OCI-LY1 (cell line): ENCODE measurements at regions not wholly inside any gene's neighbourhood (a gene's known extent, or its start where the extent isn't known, plus 50 kb on each side); places are given as distances from the start of the nearest gene placed in this dataset.

Source experiments
- H2AFZ ChIP-seq: fragments of 200-600 bp; sonication (generic), shearing (Covaris generic); 2 replicates; pipeline ENCODE4 v1.6.0; 2014; ENCODE audit warnings: antibody characterized with exemption, mild to moderate bottlenecking, low read length
- H3F3A ChIP-seq: fragments of 200-600 bp; sonication (generic), shearing (Covaris generic); 2 replicates; pipeline ENCODE4 v1.6.0; 2014; ENCODE audit warnings: mild to moderate bottlenecking, antibody characterized with exemption, low read length, moderate library complexity; ENCODE audit not compliant: insufficient read depth
- H3K27ac ChIP-seq: fragments of 200-600 bp; sonication (generic); 2 replicates; pipeline ENCODE4 v1.5.1; 2014; ENCODE audit warnings: low read length, mixed run types, mild to moderate bottlenecking, low read depth; ENCODE audit not compliant: poor library complexity, severe bottlenecking
- H3K27me3 ChIP-seq: fragments of 200-600 bp; sonication (generic); 2 replicates; pipeline ENCODE4 v1.6.0; 2014; ENCODE audit warnings: antibody characterized with exemption, mild to moderate bottlenecking, low read length, moderate library complexity; ENCODE audit not compliant: insufficient read depth
- H3K36me3 ChIP-seq: fragments of 200-600 bp; sonication (generic); 2 replicates; pipeline ENCODE4 v1.6.1; 2014; ENCODE audit warnings: mild to moderate bottlenecking, antibody characterized with exemption, low read length, moderate library complexity, mixed read lengths; ENCODE audit not compliant: insufficient read depth
- H3K4me1 ChIP-seq: fragments of 200-600 bp; sonication (generic); 2 replicates; pipeline ENCODE4 v1.5.1; 2014; ENCODE audit warnings: mild to moderate bottlenecking, low read length, moderate library complexity; ENCODE audit not compliant: insufficient read depth, severe bottlenecking
- H3K4me2 ChIP-seq: fragments of 200-600 bp; sonication (generic), shearing (Covaris generic); 2 replicates; pipeline ENCODE4 v1.6.1; 2014; ENCODE audit warnings: low read length
- H3K4me3 ChIP-seq: fragments of 200-600 bp; sonication (generic); 2 replicates; pipeline ENCODE4 v1.5.1; 2014; ENCODE audit warnings: low read length, low read depth, mild to moderate bottlenecking, mixed read lengths; ENCODE audit not compliant: poor library complexity, severe bottlenecking
- H3K79me2 ChIP-seq: fragments of 200-600 bp; shearing (Covaris generic); 2 replicates; pipeline ENCODE4 v1.6.1; 2016; ENCODE audit warnings: mixed run types, low read length, mixed read lengths; ENCODE audit not compliant: insufficient read depth
- H3K9ac ChIP-seq: fragments of 200-600 bp; sonication (generic), shearing (Covaris generic); 2 replicates; pipeline ENCODE4 v1.6.1; 2014; ENCODE audit warnings: mild to moderate bottlenecking, low read length, mixed read lengths
- H3K9me2 ChIP-seq: fragments of 200-600 bp; sonication (generic), shearing (Covaris generic); 2 replicates; pipeline ENCODE4 v1.6.1; 2014; ENCODE audit warnings: low read depth, mild to moderate bottlenecking, low read length, mixed read lengths
- H3K9me3 ChIP-seq: fragments of 200-600 bp; shearing (Covaris generic); 2 replicates; pipeline ENCODE4 v1.6.1; 2014; ENCODE audit warnings: low read length, mixed read lengths
- H4K20me1 ChIP-seq: fragments of 200-600 bp; sonication (generic), shearing (Covaris generic); 2 replicates; pipeline ENCODE4 v1.6.0; 2016; ENCODE audit warnings: mild to moderate bottlenecking, low read length; ENCODE audit not compliant: insufficient read depth
- EZH2 ChIP-seq: fragments of 200-600 bp; sonication (generic), shearing (Covaris generic); IDR thresholded peaks from 2 replicates; pipeline ENCODE4 v1.8.0; 2017; ENCODE audit warnings: borderline replicate concordance, mixed run types, mild to moderate bottlenecking, antibody characterized with exemption, low read length, moderate library complexity, mixed read lengths
- TF ChIP-seq, protein P1 (sequence below): fragments of 200-600 bp; sonication (generic), shearing (Covaris generic); IDR thresholded peaks from 2 replicates; pipeline ENCODE4 v1.5.1; 2017; ENCODE audit warnings: mild to moderate bottlenecking, antibody characterized with exemption, low read length, moderate library complexity, mixed read lengths

DNA sequence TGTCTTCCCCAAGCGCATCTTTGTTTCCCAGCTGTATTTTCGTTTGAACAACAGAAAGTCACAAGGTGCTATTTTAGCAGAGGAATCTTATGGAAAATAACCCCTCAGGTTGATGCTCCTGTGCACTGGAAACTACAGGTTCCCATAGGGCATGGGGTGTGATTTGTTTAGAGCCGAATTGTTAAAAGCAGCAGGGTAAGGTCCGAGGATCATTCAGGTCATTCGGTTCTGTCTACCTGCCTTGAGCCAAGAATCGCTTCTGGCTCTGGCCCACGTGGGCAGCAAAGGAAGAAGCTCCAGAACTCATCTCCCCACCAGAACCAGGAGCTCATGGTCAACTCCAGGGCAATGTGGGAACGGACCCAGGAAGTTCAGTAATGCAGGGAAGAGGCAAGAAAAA, 116.7 kb upstream of the TPM1 start:
- H2AFZ ChIP-seq, result no peak overlapping the region
- no peaks in the 10 kb centered on the region for H3K27me3 ChIP-seq
- TF ChIP-seq EZH2, result no peak
- TF ChIP-seq, protein P1, sequence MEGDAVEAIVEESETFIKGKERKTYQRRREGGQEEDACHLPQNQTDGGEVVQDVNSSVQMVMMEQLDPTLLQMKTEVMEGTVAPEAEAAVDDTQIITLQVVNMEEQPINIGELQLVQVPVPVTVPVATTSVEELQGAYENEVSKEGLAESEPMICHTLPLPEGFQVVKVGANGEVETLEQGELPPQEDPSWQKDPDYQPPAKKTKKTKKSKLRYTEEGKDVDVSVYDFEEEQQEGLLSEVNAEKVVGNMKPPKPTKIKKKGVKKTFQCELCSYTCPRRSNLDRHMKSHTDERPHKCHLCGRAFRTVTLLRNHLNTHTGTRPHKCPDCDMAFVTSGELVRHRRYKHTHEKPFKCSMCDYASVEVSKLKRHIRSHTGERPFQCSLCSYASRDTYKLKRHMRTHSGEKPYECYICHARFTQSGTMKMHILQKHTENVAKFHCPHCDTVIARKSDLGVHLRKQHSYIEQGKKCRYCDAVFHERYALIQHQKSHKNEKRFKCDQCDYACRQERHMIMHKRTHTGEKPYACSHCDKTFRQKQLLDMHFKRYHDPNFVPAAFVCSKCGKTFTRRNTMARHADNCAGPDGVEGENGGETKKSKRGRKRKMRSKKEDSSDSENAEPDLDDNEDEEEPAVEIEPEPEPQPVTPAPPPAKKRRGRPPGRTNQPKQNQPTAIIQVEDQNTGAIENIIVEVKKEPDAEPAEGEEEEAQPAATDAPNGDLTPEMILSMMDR, result no peak
- H3F3A ChIP-seq, result no peaks in the 10 kb centered on the region
- H3K9me3 ChIP-seq, result no peaks in the 10 kb centered on the region
- no peaks in the 10 kb centered on the region for H4K20me1 ChIP-seq
- H3K4me1 ChIP-seq, result no peaks in the 10 kb centered on the region
- no peaks in the 10 kb centered on the region for H3K9me2 ChIP-seq
- no peak overlapping the region for H3K4me2 ChIP-seq
- H3K36me3 ChIP-seq, result no peaks in the 10 kb centered on the region
- H3K4me3 ChIP-seq, result no peak overlapping the region
- H3K79me2 ChIP-seq, result no peaks in the 10 kb centered on the region
- no peak overlapping the region for H3K27ac ChIP-seq
- no peak overlapping the region for H3K9ac ChIP-seq

- H3K4me2 ChIP-seq, result no peak overlapping the region
- H3K27me3 ChIP-seq, result no peaks in the 10 kb centered on the region
- H4K20me1 ChIP-seq, result no peaks in the 10 kb centered on the region
- no peaks in the 10 kb centered on the region for H3F3A ChIP-seq
- no peaks in the 10 kb centered on the region for H3K9me2 ChIP-seq
- H3K9ac ChIP-seq, result no peak overlapping the region
- H3K4me1 ChIP-seq, result no peaks in the 10 kb centered on the region
- no peaks in the 10 kb centered on the region for H3K9me3 ChIP-seq
- no peak overlapping the region for H3K27ac ChIP-seq
- H3K79me2 ChIP-seq, result no peaks in the 10 kb centered on the region
- TF ChIP-seq EZH2, result no peak
- TF ChIP-seq, protein P1, result no peak
- H2AFZ ChIP-seq, result no peak overlapping the region
- no peak overlapping the region for H3K4me3 ChIP-seq
- no peaks in the 10 kb centered on the region for H3K36me3 ChIP-seq
These were observed 115.4 kb upstream of the TPM1 start for GRCh38 chr15:62927196-62927595.

GRCh38 chr15:62927836-62928235, 114.7 kb upstream of the TPM1 start:
- no peaks in the 10 kb centered on the region for H3K79me2 ChIP-seq
- H3K27me3 ChIP-seq, result no peaks in the 10 kb centered on the region
- H3K36me3 ChIP-seq, result no peaks in the 10 kb centered on the region
- no peak overlapping the region for H2AFZ ChIP-seq
- H4K20me1 ChIP-seq, result no peaks in the 10 kb centered on the region
- H3F3A ChIP-seq, result no peaks in the 10 kb centered on the region
- H3K4me2 ChIP-seq, result no peak overlapping the region
- H3K4me1 ChIP-seq, result no peaks in the 10 kb centered on the region
- no peak overlapping the region for H3K9ac ChIP-seq
- H3K9me3 ChIP-seq, result no peaks in the 10 kb centered on the region
- H3K9me2 ChIP-seq, result no peaks in the 10 kb centered on the region
- TF ChIP-seq, protein P1, result no peak
- no peak for TF ChIP-seq EZH2
- no peak overlapping the region for H3K27ac ChIP-seq
- H3K4me3 ChIP-seq, result no peak overlapping the region
